ENCODE measurements at regions not wholly inside any gene's neighbourhood (a gene's known extent, or its start where the extent isn't known, plus 50 kb on each side); places are given as distances from the start of the nearest gene placed in this dataset.
"Not testable (repeated sequence)": the region's sequence is repeated elsewhere in the genome, so short reads cannot be mapped to it uniquely, and the experiment has no call there.

GRCh38 chr10:17527514-17528146 lies 73.2 kb upstream of the ST8SIA6 start:
- intact Hi-C loops (cut with DNase I) = no loop called here
- no peak for TF ChIP-seq CTCF (IDR thresholded peaks at IDR 0.05)

GRCh38 chr10:17526571-17526970 lies 72.2 kb upstream of the ST8SIA6 start:
- H3K27me3 ChIP-seq; H3K36me3 ChIP-seq; intact Hi-C loops (cut with DNase I); H3K4me1 ChIP-seq; H3K9me3 ChIP-seq; DNase-seq (ENCODE audit: low spot score in 2 of 2); H3K4me3 ChIP-seq; H3K27ac ChIP-seq: not testable (repeated sequence)

More at GRCh38 chr10:17527514-17528146, 73.2 kb upstream of the ST8SIA6 start:
- H3K27me3 ChIP-seq = no peaks in the 10 kb centered on the region
- H3K4me3 ChIP-seq = no peak overlapping the region
- H3K9me3 ChIP-seq = no peaks in the 10 kb centered on the region
- no peak overlapping the region for H3K27ac ChIP-seq
- DNase-seq (ENCODE audit: low spot score in 2 of 2) = no peak
- no peaks in the 10 kb centered on the region for H3K36me3 ChIP-seq
- no peaks in the 10 kb centered on the region for H3K4me1 ChIP-seq

GRCh38 chr10:17523917-17524316 lies 69.5 kb upstream of the ST8SIA6 start:
- no peak for DNase-seq (ENCODE audit: low spot score in 2 of 2)
- Histone ChIP-seq H3K36me3 (no peaks in the 10 kb centered on the region), H3K4me1 (no peaks in the 10 kb centered on the region), H3K27ac (no peak overlapping the region), H3K4me3 (no peak overlapping the region), H3K9me3 (no peaks in the 10 kb centered on the region), H3K27me3 (no peaks in the 10 kb centered on the region)
- no peak for TF ChIP-seq CTCF (IDR thresholded peaks at IDR 0.05)
- intact Hi-C loops (cut with DNase I) = no loop called here

- no peak for DNase-seq (ENCODE audit: low spot score in 2 of 2)
- Histone ChIP-seq H3K36me3 (no peaks in the 10 kb centered on the region), H3K9me3 (no peaks in the 10 kb centered on the region), H3K27me3 (no peaks in the 10 kb centered on the region), H3K27ac (no peak overlapping the region), H3K4me1 (no peaks in the 10 kb centered on the region), H3K4me3 (no peak overlapping the region)
- intact Hi-C loops (cut with DNase I) = no loop called here
- no peak for TF ChIP-seq CTCF (IDR thresholded peaks at IDR 0.05)
Observed at GRCh38 chr10:17523246-17523753, 68.9 kb upstream of the ST8SIA6 start.

- H3K27me3 ChIP-seq; H3K27ac ChIP-seq; intact Hi-C loops (cut with DNase I); DNase-seq (ENCODE audit: low spot score in 2 of 2); H3K36me3 ChIP-seq; H3K4me3 ChIP-seq; H3K9me3 ChIP-seq; H3K4me1 ChIP-seq: not testable (repeated sequence)
Observed at GRCh38 chr10:17522269-17522668, 67.9 kb upstream of the ST8SIA6 start.

- Histone ChIP-seq H3K4me3 (no peak overlapping the region), H3K27me3 (no peaks in the 10 kb centered on the region), H3K4me1 (no peaks in the 10 kb centered on the region), H3K27ac (no peak overlapping the region), H3K9me3 (no peaks in the 10 kb centered on the region), H3K36me3 (no peaks in the 10 kb centered on the region)
- DNase-seq (ENCODE audit: low spot score in 2 of 2) = no peak
- intact Hi-C loops (cut with DNase I) = no loop called here
- TF ChIP-seq CTCF (IDR thresholded peaks at IDR 0.05) = no peak
Observed at GRCh38 chr10:17519457-17519856, 65.1 kb upstream of the ST8SIA6 start.

- H3K4me1 ChIP-seq = no peaks in the 10 kb centered on the region
- no peak overlapping the region for H3K4me3 ChIP-seq
- no peaks in the 10 kb centered on the region for H3K9me3 ChIP-seq
- intact Hi-C loops (cut with DNase I) = no loop called here
- H3K27me3 ChIP-seq = no peaks in the 10 kb centered on the region
- no peaks in the 10 kb centered on the region for H3K36me3 ChIP-seq
- H3K27ac ChIP-seq = no peak overlapping the region
- no peak for TF ChIP-seq CTCF (IDR thresholded peaks at IDR 0.05)
- DNase-seq (ENCODE audit: low spot score in 2 of 2) = no peak
Observed at GRCh38 chr10:17518338-17518737, 63.9 kb upstream of the ST8SIA6 start.

Measured in ascending aorta (tissue), 2 donors.